Esophagus muscularis mucosa (tissue), 4 donors: ENCODE measurements at regions not wholly inside any gene's neighbourhood (a gene's known extent, or its start where the extent isn't known, plus 50 kb on each side); places are given as distances from the start of the nearest gene placed in this dataset.
A peak's percentile ranks its signal among the peaks of the same experiment; 100 is the strongest.

Experiments used
- DNase-seq: peaks from one replicate; pipeline ENCODE4 v3.0.0-alpha.2; 2017; ENCODE audit errors: extremely low spot score
- H3K27ac ChIP-seq, 4 donors: fragments of 200-600 bp; sonication (generic); replicated peaks in 1 of 4; 1 replicate in 3 of 4; 2 replicates in 1 of 4; pipeline ENCODE4 v1.5.1; 2016 to 2019; ENCODE audit warnings: mild to moderate bottlenecking in 1 of 4
- H3K27me3 ChIP-seq, 4 donors: fragments of 200-600 bp; sonication (generic); one replicate each; pipeline versions ENCODE4 v1.5.1 to v1.6.0; 2016 to 2019
- H3K36me3 ChIP-seq, 4 donors: fragments of 200-600 bp; sonication (generic); one replicate each; pipeline ENCODE4 v1.5.1; 2016 to 2019
- H3K4me1 ChIP-seq, 4 donors: fragments of 200-600 bp; sonication (generic); one replicate each; pipeline ENCODE4 v1.5.1; 2016 to 2019
- H3K4me3 ChIP-seq, 4 donors: fragments of 200-600 bp; sonication (generic); 1 replicate in 2 of 4; 2 replicates in 2 of 4; pipeline ENCODE4 v1.5.1; 2016 to 2019; ENCODE audit warnings: mild to moderate bottlenecking in 4 of 4, moderate library complexity in 1 of 4
- H3K9me3 ChIP-seq, 4 donors: fragments of 200-600 bp; sonication (generic); 1 replicate in 3 of 4; 2 replicates in 1 of 4; pipeline ENCODE4 v1.5.1; 2016 to 2019
- EP300 ChIP-seq: sonication (generic); formaldehyde crosslinking; IDR thresholded peaks from one replicate; pipeline ENCODE4 v1.6.1; 2017; ENCODE audit warnings: antibody characterized with exemption
- POLR2A ChIP-seq: fragments of 450-650 bp; IDR thresholded peaks from one replicate; pipeline ENCODE4 v1.6.1; 2017; ENCODE audit warnings: antibody characterized with exemption, moderate library complexity, mild to moderate bottlenecking, low read depth
- POLR2AphosphoS5 ChIP-seq, 2 donors: sonication (generic); formaldehyde crosslinking; IDR thresholded peaks; one replicate each; pipeline ENCODE4 v1.6.1; 2017; ENCODE audit warnings: antibody characterized with exemption in 2 of 2
- WGBS: methylation state at CpG from one replicate; pipeline ENCODE4 v1.1.5; 2018; 5-methylcytosine and 5-hydroxymethylcytosine counted together
- intact Hi-C: fragments of 100-400 bp; cut with DNase I; formaldehyde crosslinking; loops from one replicate; pipeline ENCODE4 v1.15.1; 2023
- TF ChIP-seq, protein P1 (sequence below), 3 experiments: fragments of 200-600 bp in 2 of 3; fragments of 450-650 bp in 1 of 3; sonication (generic) in 2 of 3; IDR thresholded peaks; one replicate each; pipeline ENCODE4 v1.5.1; 2017 to 2019; ENCODE audit warnings: antibody characterized with exemption in 3 of 3, mild to moderate bottlenecking in 2 of 3, moderate library complexity in 1 of 3

GRCh38 chr16:86665929-86666328 is 87.6 kb downstream of the FOXL1 start:
- Histone ChIP-seq H3K9me3 (peaks cover 0 to 7% (median 0%) of the 10 kb centered on the region in 4 donors), H3K4me3 (no peak overlapping the region), H3K4me1 (peaks cover 12 to 15% (median 13%) of the 10 kb centered on the region in 4 donors), H3K27ac (no peak overlapping the region), H3K36me3 (no peaks in the 10 kb centered on the region), H3K27me3 (peaks cover 0 to 91% (median 0%) of the 10 kb centered on the region in 4 donors)
- intact Hi-C loops: no loop called here
- 94% methylated on average over 3 of the region's 3 CpGs for WGBS
- TF ChIP-seq POLR2AphosphoS5 (IDR thresholded peaks at IDR 0.05) (no peak), EP300 (no peak), POLR2A (no peak)
- TF ChIP-seq, protein P1, sequence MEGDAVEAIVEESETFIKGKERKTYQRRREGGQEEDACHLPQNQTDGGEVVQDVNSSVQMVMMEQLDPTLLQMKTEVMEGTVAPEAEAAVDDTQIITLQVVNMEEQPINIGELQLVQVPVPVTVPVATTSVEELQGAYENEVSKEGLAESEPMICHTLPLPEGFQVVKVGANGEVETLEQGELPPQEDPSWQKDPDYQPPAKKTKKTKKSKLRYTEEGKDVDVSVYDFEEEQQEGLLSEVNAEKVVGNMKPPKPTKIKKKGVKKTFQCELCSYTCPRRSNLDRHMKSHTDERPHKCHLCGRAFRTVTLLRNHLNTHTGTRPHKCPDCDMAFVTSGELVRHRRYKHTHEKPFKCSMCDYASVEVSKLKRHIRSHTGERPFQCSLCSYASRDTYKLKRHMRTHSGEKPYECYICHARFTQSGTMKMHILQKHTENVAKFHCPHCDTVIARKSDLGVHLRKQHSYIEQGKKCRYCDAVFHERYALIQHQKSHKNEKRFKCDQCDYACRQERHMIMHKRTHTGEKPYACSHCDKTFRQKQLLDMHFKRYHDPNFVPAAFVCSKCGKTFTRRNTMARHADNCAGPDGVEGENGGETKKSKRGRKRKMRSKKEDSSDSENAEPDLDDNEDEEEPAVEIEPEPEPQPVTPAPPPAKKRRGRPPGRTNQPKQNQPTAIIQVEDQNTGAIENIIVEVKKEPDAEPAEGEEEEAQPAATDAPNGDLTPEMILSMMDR (IDR thresholded peaks at IDR 0.05): no peak
- DNase-seq: no peak

- WGBS: 63% methylated on average over 3 of the region's 3 CpGs
- no peak for TF ChIP-seq EP300
- H3K27ac ChIP-seq: peak overlapping the region in 2 of 4 donors; percentile 10 to 27
Observed at GRCh38 chr16:86667035-86667434, 88.7 kb downstream of the FOXL1 start.

DNA sequence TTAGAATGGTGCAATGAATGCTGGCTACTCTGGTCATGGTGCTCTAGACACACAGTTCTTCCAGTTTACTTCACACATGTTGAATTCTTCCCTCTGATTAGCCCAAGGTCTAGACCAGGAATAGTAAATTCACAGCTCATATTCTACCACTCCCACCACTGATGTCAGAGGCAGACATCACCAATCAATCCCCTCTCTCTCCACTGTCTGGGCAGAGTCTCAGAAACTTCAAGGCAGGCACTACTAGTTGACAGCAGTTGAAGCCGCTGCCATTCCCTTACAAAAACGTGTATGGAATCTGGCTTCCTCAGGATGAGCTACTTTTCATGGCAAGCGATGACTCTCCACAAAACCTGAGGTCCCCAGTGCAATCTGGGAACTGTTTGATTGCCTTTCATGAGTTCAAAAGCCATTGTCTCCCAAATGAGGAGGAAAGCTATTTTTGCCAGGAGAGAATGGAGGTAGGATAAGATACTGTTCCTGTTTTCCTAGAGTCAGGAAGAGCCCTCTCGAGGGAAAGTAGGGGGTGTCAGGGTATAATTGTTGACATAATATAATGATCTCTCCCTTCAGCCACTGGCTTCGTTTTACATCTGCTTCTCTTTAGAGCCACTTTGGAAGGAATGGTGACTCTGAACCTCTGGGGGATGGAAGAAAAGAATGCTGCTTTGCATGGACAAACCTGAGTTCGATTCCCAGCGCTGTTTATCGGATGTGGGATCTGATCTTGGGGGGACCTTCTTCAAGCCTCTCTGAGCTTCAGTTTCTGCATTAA is 90.0 kb downstream of the FOXL1 start:
- 70% methylated on average over 8 of the region's 8 CpGs for WGBS
- intact Hi-C loops: no loop called here
- H3K27ac ChIP-seq: no peak overlapping the region

More at GRCh38 chr16:86667035-86667434, 88.7 kb downstream of the FOXL1 start:
- Histone ChIP-seq H3K27me3 (peaks cover 0 to 91% (median under 1%) of the 10 kb centered on the region in 4 donors), H3K9me3 (peaks cover 0 to 7% (median 0%) of the 10 kb centered on the region in 4 donors), H3K4me1 (peaks cover 12 to 15% (median 13%) of the 10 kb centered on the region in 4 donors), H3K36me3 (no peaks in the 10 kb centered on the region), H3K4me3 (no peak overlapping the region)
- DNase-seq: no peak
- intact Hi-C loops: no loop called here

DNA sequence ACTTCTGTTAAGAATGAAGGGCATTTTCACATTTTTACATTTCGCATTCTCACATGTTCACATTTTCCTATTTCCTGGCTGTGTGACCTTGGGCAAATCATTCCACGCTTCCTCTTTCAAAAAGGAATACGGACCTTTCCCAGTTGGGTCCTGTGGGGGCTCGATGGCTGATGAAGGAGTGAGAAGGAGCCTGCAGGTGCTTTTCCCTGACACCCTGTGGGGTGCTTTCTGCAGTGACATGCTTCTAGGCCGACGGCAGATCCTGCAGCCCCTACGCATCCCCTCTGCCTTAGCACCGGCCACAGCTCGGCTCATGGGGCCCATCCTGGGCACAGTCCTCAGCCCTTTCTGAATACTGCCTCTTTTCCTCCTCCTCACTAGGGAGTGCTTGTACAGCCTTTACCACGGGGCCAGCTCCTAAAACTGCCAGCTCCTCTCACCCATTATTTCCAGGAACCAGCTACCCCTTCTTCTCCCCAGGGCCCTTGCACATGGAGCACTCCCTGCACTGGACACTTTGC is 91.0 kb downstream of the FOXL1 start:
- H3K27me3 ChIP-seq: peaks cover 0 to 92% (median 2%) of the 10 kb centered on the region in 4 donors
- no peak overlapping the region for H3K4me3 ChIP-seq
- TF ChIP-seq EP300 (no peak), POLR2A (no peak), POLR2AphosphoS5 (IDR thresholded peaks at IDR 0.05) (no peak)
- TF ChIP-seq, protein P1 (IDR thresholded peaks at IDR 0.05): no peak
- H3K4me1 ChIP-seq: peaks cover 9 to 17% (median 14%) of the 10 kb centered on the region in 4 donors
- H3K36me3 ChIP-seq: no peaks in the 10 kb centered on the region
- intact Hi-C loops: no loop called here
- no peak overlapping the region for H3K27ac ChIP-seq
- peaks cover 0 to 15% (median 7%) of the 10 kb centered on the region in 4 donors for H3K9me3 ChIP-seq
- WGBS: 76% methylated on average over 8 of the region's 10 CpGs
- DNase-seq: no peak

More for the DNA sequence above, 90.0 kb downstream of the FOXL1 start:
- no peak for DNase-seq
- H3K36me3 ChIP-seq: no peaks in the 10 kb centered on the region
- no peak overlapping the region for H3K4me3 ChIP-seq
- TF ChIP-seq, protein P1 (IDR thresholded peaks at IDR 0.05): no peak
- TF ChIP-seq POLR2AphosphoS5 (IDR thresholded peaks at IDR 0.05) (no peak), EP300 (no peak), POLR2A (no peak)
- H3K9me3 ChIP-seq: peaks cover 0 to 15% (median 7%) of the 10 kb centered on the region in 4 donors
- H3K4me1 ChIP-seq: peaks cover 12 to 17% (median 14%) of the 10 kb centered on the region in 4 donors
- peaks cover 0 to 92% (median 2%) of the 10 kb centered on the region in 4 donors for H3K27me3 ChIP-seq

GRCh38 chr16:86669937-86670749 is 91.8 kb downstream of the FOXL1 start:
- TF ChIP-seq POLR2AphosphoS5 (IDR thresholded peaks at IDR 0.05): peak in 1 of 2 donors; percentile 26
- TF ChIP-seq, protein P1 (IDR thresholded peaks at IDR 0.05): no peak
- no peak for TF ChIP-seq POLR2A
- no peak for TF ChIP-seq EP300
- 44% methylated on average over 30 of the region's 30 CpGs for WGBS
- Histone ChIP-seq H3K4me3 (no peak overlapping the region), H3K9me3 (peaks cover 0 to 12% (median 7%) of the 10 kb centered on the region in 4 donors), H3K36me3 (no peaks in the 10 kb centered on the region), H3K4me1 (peaks cover 9 to 15% (median 13%) of the 10 kb centered on the region in 4 donors), H3K27ac (peak overlapping the region in 3 of 4 donors; percentile 41 to 48 (median 43)), H3K27me3 (peaks cover 0 to 92% (median 2%) of the 10 kb centered on the region in 4 donors)
- intact Hi-C loops: no loop called here
- no peak for DNase-seq
